ENCODE measurements at regions not wholly inside any gene's neighbourhood (a gene's known extent, or its start where the extent isn't known, plus 50 kb on each side); places are given as distances from the start of the nearest gene placed in this dataset.

GRCh38 chr16:58960484-58960883, 226.4 kb upstream of the GOT2 start:
- ATAC-seq (no peak), FAIRE-seq (no peak), DNase-seq (ENCODE audit: low read depth in 1 of 2, low spot score in 1 of 2) (no peak)
- H3K4me3 ChIP-seq = no peak overlapping the region
- 28% methylated on average over 4 of the region's 4 CpGs for WGBS (ENCODE audit: missing lambda C conversion rate)
- H3K27ac ChIP-seq = no peak overlapping the region
- no peaks in the 10 kb centered on the region for H3K9me3 ChIP-seq
- TF ChIP-seq NR3C1 (IDR thresholded peaks at IDR 0.05) = no peak
- no peak for TF ChIP-seq POLR2AphosphoS2 (conservative IDR thresholded peaks at IDR 0.05; ENCODE audit: low read length)
- TF ChIP-seq FOSB (CRISPR knock-in tag; IDR thresholded peaks at IDR 0.05) = no peak
- TF ChIP-seq RFX5 (IDR thresholded peaks at IDR 0.05) = no peak
- TF ChIP-seq HDAC2 (IDR thresholded peaks at IDR 0.05) = no peak
- no peak for TF ChIP-seq FOXS1 (CRISPR knock-in tag; IDR thresholded peaks at IDR 0.05)
- no peak for TF ChIP-seq MYC (IDR thresholded peaks at IDR 0.05; ENCODE audit: borderline replicate concordance, low read length)
- no peak for TF ChIP-seq JUNB (IDR thresholded peaks at IDR 0.05)
- no peak for TF ChIP-seq NPAS2 (CRISPR knock-in tag; IDR thresholded peaks at IDR 0.05; ENCODE audit: borderline replicate concordance)
- no peak for TF ChIP-seq ZFP36 (IDR thresholded peaks at IDR 0.05; ENCODE audit: borderline replicate concordance, partially characterized antibody)
- TF ChIP-seq EP300 (IDR thresholded peaks at IDR 0.05) = no peak
- no peak for TF ChIP-seq RCOR1 (IDR thresholded peaks at IDR 0.05; ENCODE audit: low read depth, low read length)
- no peak for TF ChIP-seq CHD2 (IDR thresholded peaks at IDR 0.05; ENCODE audit: low read length, partially characterized antibody)
- TF ChIP-seq HMGXB4 (CRISPR knock-in tag; IDR thresholded peaks at IDR 0.05; ENCODE audit: borderline replicate concordance) = no peak
- POLR2A ChIA-PET = no interaction called here
- CTCF ChIA-PET = no interaction called here
- no peak overlapping the region for H3K4me2 ChIP-seq
- no peaks in the 10 kb centered on the region for H3K4me1 ChIP-seq

- Histone ChIP-seq H3K27ac (no peak overlapping the region), H3K4me3 (no peak overlapping the region), H3K4me1 (no peaks in the 10 kb centered on the region), H3K9me3 (no peaks in the 10 kb centered on the region), H3K4me2 (no peak overlapping the region)
- TF ChIP-seq HOXA7 (CRISPR knock-in tag; IDR thresholded peaks at IDR 0.05) (no peak), POLR2A (IDR thresholded peaks at IDR 0.05; ENCODE audit: low read length) (no peak), RCOR1 (IDR thresholded peaks at IDR 0.05; ENCODE audit: low read depth, low read length) (no peak), POLR2AphosphoS2 (conservative IDR thresholded peaks at IDR 0.05; ENCODE audit: low read length) (no peak)
- FAIRE-seq = no peak
- ChIA-PET CTCF (no interaction called here), POLR2A (no interaction called here)
- 70% methylated on average over 1 of the region's 1 CpG for WGBS (ENCODE audit: missing lambda C conversion rate)
- no peak for DNase-seq (ENCODE audit: low read depth in 1 of 2, low spot score in 1 of 2)
- no peak for ATAC-seq
Measured at GRCh38 chr16:58960034-58960433, 225.9 kb upstream of the GOT2 start.

GRCh38 chr16:58958749-58959148, 224.6 kb upstream of the GOT2 start:
- POLR2A ChIA-PET = no interaction called here
- no peak for ATAC-seq

GRCh38 chr16:58948244-58948643, 214.1 kb upstream of the GOT2 start:
- ChIA-PET POLR2A (no interaction called here), CTCF (no interaction called here)
- Histone ChIP-seq H3K27ac (no peak overlapping the region), H3K9me3 (peaks cover 3% of the 10 kb centered on the region; the same call in 1 of the 3 replicates), H3K4me2 (no peak overlapping the region), H3K4me1 (no peaks in the 10 kb centered on the region), H3K4me3 (no peak overlapping the region)
- TF ChIP-seq USF2 (IDR thresholded peaks at IDR 0.05) (peak; percentile 26; the same call in 1 of the 2 replicates), CHD4 (IDR thresholded peaks at IDR 0.05; ENCODE audit: borderline replicate concordance) (no peak)
- FAIRE-seq (no peak), ATAC-seq (no peak), DNase-seq (ENCODE audit: low read depth in 1 of 2, low spot score in 1 of 2) (no peak)
- WGBS (ENCODE audit: missing lambda C conversion rate) = 3% methylated on average over 1 of the region's 1 CpG

More at GRCh38 chr16:58958749-58959148, 224.6 kb upstream of the GOT2 start:
- no peak overlapping the region for H3K4me3 ChIP-seq
- no peak overlapping the region for H3K27ac ChIP-seq
- H3K9me3 ChIP-seq = no peaks in the 10 kb centered on the region
- CTCF ChIA-PET = interaction anchor here (0.8 to 1.1 kb wide), 2 partner anchors 10 to 40 kb away, joined by 3 to 5 read pairs; no protein-coding TSS in a partner anchor
- H3K4me2 ChIP-seq = no peak overlapping the region
- TF ChIP-seq SMC3 (IDR thresholded peaks at IDR 0.05) (no peak), ZC3H11A (IDR thresholded peaks at IDR 0.05) (no peak), NPAS2 (CRISPR knock-in tag; IDR thresholded peaks at IDR 0.05; ENCODE audit: borderline replicate concordance) (no peak), SREBF2 (IDR thresholded peaks at IDR 0.05) (no peak), MAX (IDR thresholded peaks at IDR 0.05) (no peak), NFE2L2 (conservative IDR thresholded peaks at IDR 0.05; ENCODE audit: low read length) (no peak)
- DNase-seq (ENCODE audit: low read depth in 1 of 2, low spot score in 1 of 2) = no peak
- no peaks in the 10 kb centered on the region for H3K4me1 ChIP-seq
- no peak for FAIRE-seq
